ENCODE measurements at regions not wholly inside any gene's neighbourhood (a gene's known extent, or its start where the extent isn't known, plus 50 kb on each side); places are given as distances from the start of the nearest gene placed in this dataset.

GRCh38 chr3:190790185-190790584 is 72.3 kb downstream of the GMNC start:
- H3K27me3 ChIP-seq (ENCODE audit: insufficient read depth, low read length) = no peaks in the 10 kb centered on the region
- H3K4me1 ChIP-seq (ENCODE audit: insufficient read depth, low read length) = no peaks in the 10 kb centered on the region
- 74% methylated on average over 1 of the region's 1 CpG for WGBS

GRCh38 chr3:190786898-190787297 is 75.6 kb downstream of the GMNC start:
- no peaks in the 10 kb centered on the region for H3K36me3 ChIP-seq (ENCODE audit: insufficient read depth, low read length)
- no peak overlapping the region for H3K9ac ChIP-seq (ENCODE audit: low read depth, low read length)

More at GRCh38 chr3:190790185-190790584, 72.3 kb downstream of the GMNC start:
- no peak overlapping the region for H3K27ac ChIP-seq (ENCODE audit: low read depth, low read length)
- no peak overlapping the region for H3K9ac ChIP-seq (ENCODE audit: low read depth, low read length)
- H3K9me3 ChIP-seq (ENCODE audit: insufficient read depth, low read depth, low read length) = no peaks in the 10 kb centered on the region
- H3K36me3 ChIP-seq (ENCODE audit: insufficient read depth, low read length) = no peaks in the 10 kb centered on the region
- H3K4me3 ChIP-seq (ENCODE audit: low read length) = no peak overlapping the region

DNA sequence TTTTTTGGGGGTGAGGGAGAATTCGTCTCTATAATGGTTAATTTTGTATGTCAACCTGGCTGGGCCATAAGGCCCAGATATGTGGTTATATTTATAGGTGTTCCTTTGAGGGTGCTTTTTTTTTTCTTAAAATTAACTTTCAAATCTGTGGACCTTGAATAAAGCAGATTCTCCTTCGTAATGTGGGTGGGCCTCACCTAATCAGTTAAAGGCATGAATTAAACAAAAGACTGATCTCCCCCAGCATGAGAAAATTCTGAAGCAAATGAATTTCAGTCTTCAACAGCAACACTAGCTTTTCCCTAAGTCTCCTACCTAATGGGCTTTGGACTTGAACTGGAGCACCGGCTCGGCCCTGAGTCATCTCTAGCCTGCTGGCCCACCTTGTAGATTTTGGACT is 77.4 kb downstream of the GMNC start:
- Histone ChIP-seq H3K27me3 (ENCODE audit: insufficient read depth, low read length) (no peaks in the 10 kb centered on the region), H3K4me1 (ENCODE audit: insufficient read depth, low read length) (no peaks in the 10 kb centered on the region), H3K9ac (ENCODE audit: low read depth, low read length) (no peak overlapping the region), H3K4me3 (ENCODE audit: low read length) (no peak overlapping the region), H3K27ac (ENCODE audit: low read depth, low read length) (no peak overlapping the region), H3K36me3 (ENCODE audit: insufficient read depth, low read length) (no peaks in the 10 kb centered on the region), H3K9me3 (ENCODE audit: insufficient read depth, low read depth, low read length) (no peaks in the 10 kb centered on the region)
- WGBS = 91% methylated on average over 4 of the region's 4 CpGs

More at GRCh38 chr3:190786898-190787297, 75.6 kb downstream of the GMNC start:
- Histone ChIP-seq H3K4me1 (ENCODE audit: insufficient read depth, low read length) (no peaks in the 10 kb centered on the region), H3K27ac (ENCODE audit: low read depth, low read length) (no peak overlapping the region), H3K27me3 (ENCODE audit: insufficient read depth, low read length) (no peaks in the 10 kb centered on the region), H3K9me3 (ENCODE audit: insufficient read depth, low read depth, low read length) (no peaks in the 10 kb centered on the region), H3K4me3 (ENCODE audit: low read length) (no peak overlapping the region)
- 95% methylated on average over 3 of the region's 3 CpGs for WGBS

DNA sequence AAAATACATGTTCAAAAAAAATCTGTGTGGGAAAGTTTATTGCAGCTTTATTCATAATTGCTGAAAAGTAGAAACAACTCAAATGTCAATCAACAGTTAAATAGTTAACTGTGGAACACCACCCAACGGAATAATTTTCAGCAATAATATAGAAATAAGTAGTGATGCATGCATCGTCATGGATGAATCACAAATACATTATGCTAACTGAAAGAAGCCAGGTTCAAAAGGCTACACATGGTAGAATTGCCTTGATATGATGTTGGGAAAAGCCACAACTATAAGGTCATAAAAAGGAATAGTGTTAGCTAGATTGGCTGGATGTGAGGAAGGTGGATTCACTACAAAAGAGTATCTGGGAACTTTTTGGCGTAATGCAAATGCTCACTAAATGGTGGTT is 82.0 kb downstream of the GMNC start:
- H3K36me3 ChIP-seq (ENCODE audit: insufficient read depth, low read length) = no peaks in the 10 kb centered on the region
- WGBS = 98% methylated on average over 3 of the region's 3 CpGs
- no peak overlapping the region for H3K9ac ChIP-seq (ENCODE audit: low read depth, low read length)
- H3K27me3 ChIP-seq (ENCODE audit: insufficient read depth, low read length) = no peaks in the 10 kb centered on the region
- no peaks in the 10 kb centered on the region for H3K9me3 ChIP-seq (ENCODE audit: insufficient read depth, low read depth, low read length)
- no peaks in the 10 kb centered on the region for H3K4me1 ChIP-seq (ENCODE audit: insufficient read depth, low read length)
- H3K27ac ChIP-seq (ENCODE audit: low read depth, low read length) = no peak overlapping the region
- no peak overlapping the region for H3K4me3 ChIP-seq (ENCODE audit: low read length)

GRCh38 chr3:190774633-190775032 is 87.9 kb downstream of the GMNC start:
- Histone ChIP-seq H3K9ac (ENCODE audit: low read depth, low read length) (no peak overlapping the region), H3K4me3 (ENCODE audit: low read length) (no peak overlapping the region), H3K9me3 (ENCODE audit: insufficient read depth, low read depth, low read length) (no peaks in the 10 kb centered on the region), H3K27ac (ENCODE audit: low read depth, low read length) (no peak overlapping the region), H3K36me3 (ENCODE audit: insufficient read depth, low read length) (no peaks in the 10 kb centered on the region), H3K4me1 (ENCODE audit: insufficient read depth, low read length) (no peaks in the 10 kb centered on the region), H3K27me3 (ENCODE audit: insufficient read depth, low read length) (no peaks in the 10 kb centered on the region)

DNA sequence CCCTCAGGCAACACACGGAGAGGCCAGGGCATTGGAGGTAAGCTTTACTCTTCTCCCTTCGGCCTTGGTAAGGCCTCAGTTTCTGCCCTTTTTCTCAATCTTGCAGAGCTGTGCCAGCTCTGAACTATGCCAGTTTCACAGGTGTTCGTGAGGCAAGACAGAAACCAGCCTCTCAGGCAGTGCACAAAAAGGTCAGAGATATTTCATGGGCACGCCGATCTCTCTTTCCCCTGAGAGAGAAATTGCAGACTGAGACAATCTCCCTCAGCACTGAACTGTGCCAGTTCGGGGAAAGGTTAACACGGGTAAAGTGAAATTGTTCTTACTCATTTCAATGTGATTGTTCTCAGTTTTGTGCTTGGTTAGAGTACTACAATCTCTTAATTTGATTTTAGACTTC is 88.5 kb downstream of the GMNC start:
- Histone ChIP-seq H3K9me3 (ENCODE audit: insufficient read depth, low read depth, low read length) (no peaks in the 10 kb centered on the region), H3K4me3 (ENCODE audit: low read length) (no peak overlapping the region), H3K4me1 (ENCODE audit: insufficient read depth, low read length) (no peaks in the 10 kb centered on the region), H3K27ac (ENCODE audit: low read depth, low read length) (no peak overlapping the region), H3K9ac (ENCODE audit: low read depth, low read length) (no peak overlapping the region), H3K27me3 (ENCODE audit: insufficient read depth, low read length) (no peaks in the 10 kb centered on the region), H3K36me3 (ENCODE audit: insufficient read depth, low read length) (no peaks in the 10 kb centered on the region)
- 89% methylated on average over 7 of the region's 7 CpGs for WGBS

GRCh38 chr3:190772831-190773230 is 89.7 kb downstream of the GMNC start:
- Histone ChIP-seq H3K36me3 (ENCODE audit: insufficient read depth, low read length) (no peaks in the 10 kb centered on the region), H3K4me3 (ENCODE audit: low read length) (no peak overlapping the region), H3K27me3 (ENCODE audit: insufficient read depth, low read length) (no peaks in the 10 kb centered on the region), H3K9me3 (ENCODE audit: insufficient read depth, low read depth, low read length) (no peaks in the 10 kb centered on the region), H3K27ac (ENCODE audit: low read depth, low read length) (no peak overlapping the region), H3K9ac (ENCODE audit: low read depth, low read length) (no peak overlapping the region), H3K4me1 (ENCODE audit: insufficient read depth, low read length) (no peaks in the 10 kb centered on the region)
- WGBS = 75% methylated on average over 1 of the region's 2 CpGs

DNA sequence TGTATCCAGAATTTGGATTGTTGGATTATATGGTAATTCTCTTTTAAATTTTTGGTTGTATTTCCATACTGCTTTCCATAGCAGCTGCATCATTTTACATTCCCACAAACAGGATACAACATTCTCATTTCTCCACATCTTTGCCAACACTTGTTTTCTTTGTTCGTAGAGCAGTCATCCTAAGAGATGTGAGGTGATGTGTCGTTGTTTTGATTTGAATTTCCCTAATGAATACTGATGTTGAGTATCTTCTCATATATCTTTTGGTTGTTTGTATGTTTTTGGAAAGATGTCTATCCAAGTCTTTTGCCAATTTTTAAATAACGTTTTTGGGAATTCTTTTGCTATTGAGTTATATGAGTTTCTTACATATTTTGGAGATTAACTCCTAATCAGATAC is 93.6 kb downstream of the GMNC start:
- Histone ChIP-seq H3K4me3 (ENCODE audit: low read length) (no peak overlapping the region), H3K27ac (ENCODE audit: low read depth, low read length) (no peak overlapping the region), H3K9me3 (ENCODE audit: insufficient read depth, low read depth, low read length) (no peaks in the 10 kb centered on the region), H3K27me3 (ENCODE audit: insufficient read depth, low read length) (no peaks in the 10 kb centered on the region), H3K36me3 (ENCODE audit: insufficient read depth, low read length) (no peaks in the 10 kb centered on the region), H3K4me1 (ENCODE audit: insufficient read depth, low read length) (no peaks in the 10 kb centered on the region; the same call in 1 of the 2 replicates), H3K9ac (ENCODE audit: low read depth, low read length) (no peak overlapping the region)
- whole genome bisulfite sequencing = 100% methylated on average over 2 of the region's 3 CpGs

GRCh38 chr3:190767851-190768250 is 94.6 kb downstream of the GMNC start:
- no peaks in the 10 kb centered on the region; the same call in 1 of the 2 replicates for H3K4me1 ChIP-seq (ENCODE audit: insufficient read depth, low read length)
- no peak overlapping the region for H3K4me3 ChIP-seq (ENCODE audit: low read length)
- H3K36me3 ChIP-seq (ENCODE audit: insufficient read depth, low read length) = no peaks in the 10 kb centered on the region
- no peaks in the 10 kb centered on the region for H3K9me3 ChIP-seq (ENCODE audit: insufficient read depth, low read depth, low read length)
- 85% methylated on average over 2 of the region's 2 CpGs for WGBS
- H3K27me3 ChIP-seq (ENCODE audit: insufficient read depth, low read length) = no peaks in the 10 kb centered on the region
- no peak overlapping the region for H3K27ac ChIP-seq (ENCODE audit: low read depth, low read length)
- no peak overlapping the region for H3K9ac ChIP-seq (ENCODE audit: low read depth, low read length)

DNA sequence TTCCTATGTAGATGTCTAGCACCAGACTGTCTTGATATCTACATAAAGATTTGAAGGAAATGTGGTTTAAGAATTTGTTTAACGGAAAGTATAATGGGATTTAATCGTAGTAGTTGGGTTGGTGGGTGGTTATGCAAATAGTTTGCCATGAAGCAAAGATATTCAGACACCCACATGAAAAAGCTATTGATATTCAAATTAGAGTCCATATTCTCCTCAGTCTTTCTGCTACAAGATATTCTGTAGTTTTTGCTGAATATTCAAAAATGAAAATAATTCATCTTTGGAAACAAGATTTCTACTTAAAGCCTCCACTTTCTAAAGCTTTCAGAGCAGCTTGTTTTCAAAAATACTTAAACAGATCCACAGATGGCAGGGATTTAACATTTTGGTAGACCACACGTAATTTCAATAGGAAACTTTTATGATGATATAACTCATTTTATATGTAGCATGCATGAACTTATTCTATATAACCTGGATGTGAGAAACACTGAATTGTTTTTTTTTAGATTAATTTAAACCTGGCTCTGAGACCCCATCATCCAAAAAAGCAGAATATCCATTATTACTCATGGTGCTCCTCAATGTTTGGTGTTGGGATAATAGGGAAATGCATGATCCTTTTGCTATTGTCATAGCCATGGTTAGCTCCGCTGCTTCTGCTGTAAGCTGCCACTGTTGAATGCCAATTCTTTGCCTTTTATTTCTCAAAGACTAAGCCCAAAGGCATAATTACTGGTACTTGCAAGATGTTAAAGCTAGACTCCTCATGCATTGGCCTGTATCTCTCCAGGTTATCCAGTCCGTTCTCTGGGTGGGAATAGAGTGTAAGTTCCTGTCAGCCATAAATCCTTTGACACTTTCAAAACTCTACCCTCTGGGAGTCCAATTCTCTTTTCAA is 98.0 kb downstream of the GMNC start:
- 89% methylated on average over 4 of the region's 5 CpGs for WGBS
- H3K27me3 ChIP-seq (ENCODE audit: insufficient read depth, low read length) = no peaks in the 10 kb centered on the region
- H3K36me3 ChIP-seq (ENCODE audit: insufficient read depth, low read length) = no peaks in the 10 kb centered on the region
- no peak overlapping the region for H3K9ac ChIP-seq (ENCODE audit: low read depth, low read length)
- no peak overlapping the region for H3K27ac ChIP-seq (ENCODE audit: low read depth, low read length)
- H3K4me1 ChIP-seq (ENCODE audit: insufficient read depth, low read length) = no peaks in the 10 kb centered on the region; the same call in 1 of the 2 replicates
- no peaks in the 10 kb centered on the region for H3K9me3 ChIP-seq (ENCODE audit: insufficient read depth, low read depth, low read length)
- H3K4me3 ChIP-seq (ENCODE audit: low read length) = no peak overlapping the region

GRCh38 chr3:190762801-190763200 is 99.7 kb downstream of the GMNC start:
- H3K4me3 ChIP-seq (ENCODE audit: low read length) = no peak overlapping the region
- H3K27me3 ChIP-seq (ENCODE audit: insufficient read depth, low read length) = no peaks in the 10 kb centered on the region
- H3K9ac ChIP-seq (ENCODE audit: low read depth, low read length) = no peak overlapping the region
- 88% methylated on average over 2 of the region's 2 CpGs for WGBS
- H3K4me1 ChIP-seq (ENCODE audit: insufficient read depth, low read length) = no peaks in the 10 kb centered on the region; the same call in 1 of the 2 replicates
- H3K36me3 ChIP-seq (ENCODE audit: insufficient read depth, low read length) = no peaks in the 10 kb centered on the region
- H3K27ac ChIP-seq (ENCODE audit: low read depth, low read length) = no peak overlapping the region
- no peaks in the 10 kb centered on the region for H3K9me3 ChIP-seq (ENCODE audit: insufficient read depth, low read depth, low read length)

Data from HUES64 (cell line).